Fibroblast of mammary gland (primary cell): ENCODE measurements at regions not wholly inside any gene's neighbourhood (a gene's known extent, or its start where the extent isn't known, plus 50 kb on each side); places are given as distances from the start of the nearest gene placed in this dataset.
A peak's percentile ranks its signal among the peaks of the same experiment; 100 is the strongest.

Experiments
- DNase-seq: peaks from one replicate; pipeline ENCODE4 v3.0.0-alpha.2; 2010; ENCODE audit warnings: low read depth
- H3K4me3 ChIP-seq: 2 replicates; pipeline ENCODE4 v1.5.1; 2011; ENCODE audit warnings: low read depth, mild to moderate bottlenecking, low read length, moderate library complexity; ENCODE audit not compliant: control insufficient read depth
- TF ChIP-seq, protein P1 (sequence below): conservative IDR thresholded peaks from 2 replicates; pipeline ENCODE4 v1.5.1; 2011; ENCODE audit warnings: low read depth, low read length, inconsistent platforms; ENCODE audit not compliant: control insufficient read depth, insufficient read depth

DNA sequence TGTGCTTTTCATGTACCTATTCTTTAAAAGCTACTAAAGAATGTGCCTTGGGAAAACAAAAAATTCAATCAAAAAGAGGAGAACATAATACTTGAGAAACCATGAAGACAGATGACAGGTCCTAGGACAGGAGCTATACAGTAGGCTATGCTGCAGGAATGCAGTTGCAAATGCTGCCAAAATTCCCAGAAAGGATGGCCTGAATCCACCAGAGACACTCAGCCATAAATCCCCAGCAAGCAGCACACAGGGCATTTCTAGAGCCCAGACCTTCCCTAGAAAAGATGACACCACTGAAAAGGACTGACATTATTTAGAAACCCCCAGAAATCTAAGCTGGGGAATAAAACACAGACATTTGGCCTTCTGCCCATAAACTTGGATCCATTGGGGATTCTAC lies 237.3 kb downstream of the C7orf25 start:
- TF ChIP-seq, protein P1, sequence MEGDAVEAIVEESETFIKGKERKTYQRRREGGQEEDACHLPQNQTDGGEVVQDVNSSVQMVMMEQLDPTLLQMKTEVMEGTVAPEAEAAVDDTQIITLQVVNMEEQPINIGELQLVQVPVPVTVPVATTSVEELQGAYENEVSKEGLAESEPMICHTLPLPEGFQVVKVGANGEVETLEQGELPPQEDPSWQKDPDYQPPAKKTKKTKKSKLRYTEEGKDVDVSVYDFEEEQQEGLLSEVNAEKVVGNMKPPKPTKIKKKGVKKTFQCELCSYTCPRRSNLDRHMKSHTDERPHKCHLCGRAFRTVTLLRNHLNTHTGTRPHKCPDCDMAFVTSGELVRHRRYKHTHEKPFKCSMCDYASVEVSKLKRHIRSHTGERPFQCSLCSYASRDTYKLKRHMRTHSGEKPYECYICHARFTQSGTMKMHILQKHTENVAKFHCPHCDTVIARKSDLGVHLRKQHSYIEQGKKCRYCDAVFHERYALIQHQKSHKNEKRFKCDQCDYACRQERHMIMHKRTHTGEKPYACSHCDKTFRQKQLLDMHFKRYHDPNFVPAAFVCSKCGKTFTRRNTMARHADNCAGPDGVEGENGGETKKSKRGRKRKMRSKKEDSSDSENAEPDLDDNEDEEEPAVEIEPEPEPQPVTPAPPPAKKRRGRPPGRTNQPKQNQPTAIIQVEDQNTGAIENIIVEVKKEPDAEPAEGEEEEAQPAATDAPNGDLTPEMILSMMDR = no peak
- no peak overlapping the region for H3K4me3 ChIP-seq
- no peak for DNase-seq

DNA sequence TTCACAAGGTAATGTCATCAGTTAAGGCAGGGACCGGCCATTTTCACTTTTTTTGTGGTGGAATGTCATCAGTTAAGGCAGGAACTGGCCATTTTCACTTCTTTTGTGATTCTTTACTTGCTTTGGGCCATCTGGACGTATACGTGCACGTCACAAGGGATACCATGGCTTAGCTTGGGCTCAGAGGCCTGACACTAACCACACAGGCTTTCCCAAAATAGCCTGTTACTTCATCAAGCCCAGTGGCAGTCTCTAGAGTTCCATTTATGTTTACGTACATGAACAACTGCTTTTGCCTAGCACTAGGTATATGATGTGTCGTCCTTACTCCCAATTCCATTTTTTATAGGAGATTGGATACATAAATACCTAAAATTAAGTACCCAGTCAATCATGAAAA lies 237.9 kb downstream of the C7orf25 start:
- TF ChIP-seq, protein P1 = no peak
- no peak overlapping the region for H3K4me3 ChIP-seq
- no peak for DNase-seq

DNA sequence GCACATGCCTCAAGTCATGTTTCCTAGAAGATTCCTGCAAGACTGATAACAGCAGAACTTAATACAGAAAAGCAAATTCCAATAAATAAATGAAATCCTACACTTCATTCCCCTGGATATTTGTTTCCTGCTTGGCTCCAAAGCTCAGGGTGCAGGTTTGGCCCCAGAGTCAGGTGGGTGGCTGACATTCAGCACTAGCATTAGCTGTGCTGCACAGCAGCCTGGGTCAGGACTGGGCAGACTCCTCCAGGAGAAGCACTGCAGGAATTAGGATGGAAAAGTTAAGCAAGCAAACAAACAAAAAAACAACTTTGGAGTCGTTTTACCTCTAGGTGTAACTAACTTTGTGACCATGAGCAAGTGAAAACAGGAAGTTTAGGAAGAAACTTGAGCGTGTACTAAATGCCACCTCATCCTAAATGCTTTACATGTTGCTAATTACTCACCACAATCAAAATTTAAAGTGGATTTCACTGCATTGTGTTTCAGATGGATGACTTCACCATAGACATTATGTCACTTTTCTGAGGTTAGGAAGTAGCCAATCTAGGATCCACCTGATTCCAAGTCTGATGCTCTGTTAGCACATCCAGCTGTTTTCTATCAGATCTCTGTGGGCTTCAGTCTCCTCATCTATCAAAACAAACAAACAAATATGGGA lies 239.4 kb downstream of the C7orf25 start:
- TF ChIP-seq, protein P1 = no peak
- H3K4me3 ChIP-seq = no peak overlapping the region
- peak; percentile 58 for DNase-seq

DNA sequence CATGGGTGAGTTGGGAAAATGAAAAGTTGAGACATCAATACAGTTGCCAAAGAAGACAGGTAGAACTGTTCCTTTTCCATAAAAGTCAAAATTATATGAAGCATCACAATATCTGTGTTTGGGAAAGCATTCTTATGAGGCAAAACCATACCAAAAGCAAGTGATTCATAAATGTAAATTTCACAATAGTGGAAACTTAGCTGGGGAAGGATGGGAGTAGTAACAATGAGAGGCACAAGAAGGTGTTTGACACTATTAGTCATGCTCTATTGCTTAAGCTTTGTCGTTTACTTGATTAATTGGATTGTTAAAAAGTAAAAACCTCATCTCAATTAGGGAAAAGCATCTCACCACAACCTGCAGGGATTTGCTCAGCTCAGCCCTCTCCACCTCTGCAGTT lies 240.2 kb downstream of the C7orf25 start:
- peak; percentile 91 for DNase-seq
- H3K4me3 ChIP-seq = no peak overlapping the region
- TF ChIP-seq, protein P1 = no peak

DNA sequence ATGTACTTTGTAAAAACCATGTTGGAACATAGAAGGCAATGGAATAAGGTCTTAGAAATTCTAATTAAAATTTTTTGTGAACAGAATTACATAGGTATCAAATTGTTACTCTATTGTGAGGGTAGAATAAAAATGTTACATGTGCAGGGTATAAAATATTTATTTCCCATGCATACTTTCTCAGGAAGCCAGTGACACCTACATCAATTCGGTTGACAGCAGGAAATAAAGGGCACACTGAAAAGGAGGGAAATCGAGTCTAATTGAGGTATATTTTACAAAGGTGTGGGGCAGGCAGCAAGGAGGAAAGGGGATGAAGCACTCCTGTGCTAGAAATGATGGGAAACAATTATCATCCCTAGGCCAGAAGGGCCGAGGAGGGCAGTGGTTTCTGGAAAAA lies 244.9 kb downstream of the C7orf25 start:
- H3K4me3 ChIP-seq = no peak overlapping the region
- no peak for DNase-seq
- TF ChIP-seq, protein P1 = no peak

DNA sequence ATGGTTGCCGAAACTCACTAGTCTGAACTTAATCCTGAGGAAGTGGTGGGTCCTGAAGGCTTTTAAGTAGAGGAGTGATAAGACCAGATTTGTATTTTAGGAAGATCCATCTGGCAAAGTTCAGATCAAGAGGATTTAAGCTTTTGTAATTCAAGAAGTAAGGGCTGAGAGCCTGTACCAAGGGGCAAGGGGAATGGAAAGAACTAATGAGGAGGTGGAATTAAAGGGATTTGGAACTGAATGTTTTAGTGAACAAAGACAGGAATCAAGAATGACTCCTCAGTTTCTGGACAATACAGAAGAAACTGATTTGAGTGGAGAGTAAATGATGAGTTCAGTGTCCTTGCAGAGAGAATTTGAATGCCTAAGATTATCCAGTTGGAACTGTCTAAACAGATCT lies 249.0 kb downstream of the C7orf25 start:
- H3K4me3 ChIP-seq = no peak overlapping the region
- DNase-seq = no peak
- TF ChIP-seq, protein P1 = no peak

DNA sequence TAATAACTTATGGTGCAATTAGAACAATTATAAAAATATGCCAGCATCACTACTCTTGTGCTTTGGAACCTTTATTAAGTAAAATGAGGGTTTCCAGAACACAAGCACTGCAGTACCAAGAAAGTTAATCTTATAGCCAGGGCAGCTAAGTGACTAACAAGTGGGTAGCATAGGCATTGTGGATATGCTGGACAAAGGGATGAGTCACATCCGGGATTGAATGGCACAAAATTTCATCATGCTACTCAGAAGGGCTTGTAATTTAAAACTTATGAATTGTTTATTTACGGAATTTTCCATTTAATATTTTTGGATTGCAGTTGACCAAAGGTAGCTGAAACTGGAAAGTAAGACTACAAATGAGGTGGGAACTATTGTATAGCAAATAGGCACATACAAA lies 250.6 kb downstream of the C7orf25 start:
- TF ChIP-seq, protein P1 = no peak
- no peak overlapping the region for H3K4me3 ChIP-seq
- DNase-seq = peak; percentile 72
